HepG2 (cell line): ENCODE measurements at regions not wholly inside any gene's neighbourhood (a gene's known extent, or its start where the extent isn't known, plus 50 kb on each side); places are given as distances from the start of the nearest gene placed in this dataset.

Experiments used
- ESRRA ChIP-seq: sonication (generic); formaldehyde crosslinking; IDR thresholded peaks from 2 replicates; pipeline ENCODE4 v1.5.1; 2020; ENCODE audit warnings: mild to moderate bottlenecking, low read depth, missing genetic modification reagents
- HOMEZ ChIP-seq: IDR thresholded peaks from 2 replicates; pipeline ENCODE4 v1.6.1; 2016; ENCODE audit warnings: low read depth
- POLR2A ChIP-seq, 2 experiments: IDR thresholded peaks; 2 replicates each; pipeline ENCODE4 v1.6.1; 2011; ENCODE audit warnings: low read depth in 2 of 2, low read length in 2 of 2, mild to moderate bottlenecking in 1 of 2, moderate library complexity in 1 of 2; ENCODE audit not compliant: insufficient read depth in 1 of 2
- PTBP1 ChIP-seq: fragments of 200-400 bp; formaldehyde crosslinking; IDR thresholded peaks from 2 replicates; pipeline ENCODE4 v1.6.1; 2018; ENCODE audit warnings: low read length, low read depth; ENCODE audit not compliant: poor library complexity, severe bottlenecking
- SIX4 ChIP-seq: sonication (generic); formaldehyde crosslinking; IDR thresholded peaks from 2 replicates; pipeline ENCODE4 v1.4.0; 2020; ENCODE audit warnings: missing genetic modification reagents
- ZBTB3 ChIP-seq: sonication (generic); formaldehyde crosslinking; IDR thresholded peaks from 2 replicates; pipeline ENCODE4 v1.4.0; 2020; ENCODE audit warnings: low read depth, mild to moderate bottlenecking, moderate library complexity, missing genetic modification reagents, borderline replicate concordance
- ZNF670 ChIP-seq: sonication (generic); formaldehyde crosslinking; IDR thresholded peaks from 2 replicates; pipeline ENCODE4 v1.8.0; 2022; ENCODE audit warnings: mild to moderate bottlenecking, missing genetic modification reagents, borderline replicate concordance
- ZNF75D ChIP-seq: sonication (generic); formaldehyde crosslinking; IDR thresholded peaks from 2 replicates; pipeline ENCODE4 v1.8.1; 2023; ENCODE audit warnings: missing genetic modification reagents, mild to moderate bottlenecking, borderline replicate concordance
- ZSCAN30 ChIP-seq: sonication (generic); formaldehyde crosslinking; IDR thresholded peaks from 2 replicates; pipeline ENCODE4 v1.5.0; 2020; ENCODE audit warnings: mild to moderate bottlenecking, missing genetic modification reagents

GRCh38 chr1:36534711-36535412 is 52.1 kb upstream of the CSF3R start:
- TF ChIP-seq ESRRA (CRISPR knock-in tag) (no peak), ZSCAN30 (CRISPR knock-in tag) (no peak), HOMEZ (no peak), ZNF670 (CRISPR knock-in tag) (no peak), POLR2A (IDR thresholded peaks at IDR 0.05; ENCODE audit: insufficient read depth in 1 of 2, low read depth in 2 of 2, low read length in 2 of 2) (no peak), SIX4 (CRISPR knock-in tag) (no peak), ZNF75D (no peak), PTBP1 (no peak), ZBTB3 (CRISPR knock-in tag) (no peak)
